Fibroblast of skin of left quadriceps (primary cell): ENCODE measurements at regions not wholly inside any gene's neighbourhood (a gene's known extent, or its start where the extent isn't known, plus 50 kb on each side); places are given as distances from the start of the nearest gene placed in this dataset.

Experiments used
- DNase-seq, 2 experiments: peaks; one replicate each; pipeline ENCODE4 v3.0.0-alpha.2; 2013; ENCODE audit warnings: low read depth in 2 of 2

- peak in 1 of 2 experiments; percentile 17 for DNase-seq
Observed at GRCh38 chrX:30504309-30504708, 73.3 kb downstream of the TASL start.

- DNase-seq = no peak
Observed at GRCh38 chrX:30495468-30495867, 82.1 kb downstream of the TASL start.

GRCh38 chrX:30493348-30493747, 84.2 kb downstream of the TASL start:
- DNase-seq = no peak

- no peak for DNase-seq
Observed at GRCh38 chrX:30489323-30489722, 88.2 kb downstream of the TASL start.

- no peak for DNase-seq
Observed at GRCh38 chrX:30488092-30488491, 89.5 kb downstream of the TASL start.

- DNase-seq = no peak
Observed at GRCh38 chrX:30483996-30484395, 93.6 kb downstream of the TASL start.

GRCh38 chrX:30468471-30468870, 109.1 kb downstream of the TASL start:
- DNase-seq = no peak
